HS-5 (cell line): ENCODE measurements at regions not wholly inside any gene's neighbourhood (a gene's known extent, or its start where the extent isn't known, plus 50 kb on each side); places are given as distances from the start of the nearest gene placed in this dataset.
A peak's percentile ranks its signal among the peaks of the same experiment; 100 is the strongest.
"Not testable (repeated sequence)": the region's sequence is repeated elsewhere in the genome, so short reads cannot be mapped to it uniquely, and the experiment has no call there.

Source experiments
- DNase-seq: peaks from one replicate; pipeline ENCODE4 v3.0.0-alpha.2; 2012; ENCODE audit warnings: low read depth

DNA sequence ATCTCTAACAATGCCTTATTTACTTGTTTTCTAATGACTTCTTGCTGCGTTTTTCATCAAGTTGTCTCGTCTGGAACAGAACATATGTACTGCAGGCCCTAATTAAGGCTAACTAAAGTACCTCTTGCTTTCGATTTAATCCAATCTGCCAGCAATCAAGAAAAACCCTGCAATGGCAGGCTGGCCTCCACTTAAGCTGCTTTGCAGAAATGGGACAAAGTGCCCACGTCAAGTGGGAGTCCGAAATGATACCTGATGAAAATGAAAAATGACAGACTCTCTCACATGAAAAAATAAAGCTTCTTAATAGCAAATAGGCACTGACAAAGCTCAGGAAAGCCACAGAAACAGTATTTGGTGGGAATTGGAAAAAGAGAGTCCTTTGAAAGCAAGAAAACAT is 1454.7 kb downstream of the FAM181B start:
- no peak for DNase-seq

DNA sequence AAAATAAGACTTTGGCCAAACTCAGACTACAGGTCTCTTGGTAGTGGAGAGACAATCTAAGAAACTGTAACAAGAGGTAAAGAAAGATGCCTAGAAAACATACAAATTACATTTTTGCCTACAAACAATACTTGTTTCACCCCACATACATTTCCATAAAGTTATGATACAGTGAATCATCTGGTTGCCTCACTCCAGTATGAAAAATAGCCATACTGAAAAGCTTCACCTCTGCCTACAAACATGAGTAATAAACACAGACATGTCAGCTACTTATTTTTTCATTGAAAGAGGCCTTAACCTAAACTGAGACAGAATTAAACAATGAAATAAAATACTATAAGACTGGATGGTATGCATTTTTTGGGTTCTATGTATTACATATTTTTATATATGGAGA is 1463.0 kb downstream of the FAM181B start:
- DNase-seq: no peak

GRCh38 chr11:81267246-81267645 is 1466.4 kb downstream of the FAM181B start:
- no peak for DNase-seq

DNA sequence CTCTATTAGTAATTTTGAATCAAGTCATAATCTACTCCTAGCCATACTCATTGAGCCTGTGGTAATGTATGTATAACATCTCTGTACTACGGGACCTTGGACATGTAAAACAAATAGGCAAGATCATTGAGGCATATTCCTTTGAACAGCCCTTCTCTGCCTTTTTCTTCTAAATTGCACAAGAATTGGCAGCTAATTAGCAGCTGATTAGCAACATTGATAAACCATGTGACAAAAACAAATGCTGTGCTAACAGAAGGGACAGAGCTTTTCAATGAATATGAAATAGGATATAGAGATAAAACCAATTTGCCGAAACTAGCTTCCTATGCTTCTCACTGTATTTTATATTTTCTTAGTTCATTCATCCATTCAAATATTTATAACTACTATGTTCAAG is 1474.2 kb downstream of the FAM181B start:
- no peak for DNase-seq

DNA sequence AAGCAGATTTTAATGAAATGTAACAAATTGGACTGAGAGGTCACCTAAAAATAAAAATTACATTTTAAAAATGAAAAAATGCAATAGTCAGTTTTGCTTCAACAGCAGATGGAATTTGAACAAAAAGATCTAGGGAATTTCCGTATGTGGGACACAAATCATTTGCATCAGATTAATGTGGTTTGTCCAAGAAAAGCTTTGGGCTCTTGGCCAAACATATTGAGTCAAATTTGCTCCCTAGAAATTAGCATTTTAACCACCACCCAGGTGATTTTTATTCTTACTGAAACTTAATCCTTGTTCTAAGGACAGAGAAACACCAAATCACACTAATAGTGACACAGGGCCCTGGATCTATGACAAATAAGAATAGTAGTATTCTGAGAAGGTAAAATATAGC is 1477.8 kb downstream of the FAM181B start:
- no peak for DNase-seq

- no peak for DNase-seq
These were observed 1480.4 kb downstream of the FAM181B start for GRCh38 chr11:81253244-81253643.

DNA sequence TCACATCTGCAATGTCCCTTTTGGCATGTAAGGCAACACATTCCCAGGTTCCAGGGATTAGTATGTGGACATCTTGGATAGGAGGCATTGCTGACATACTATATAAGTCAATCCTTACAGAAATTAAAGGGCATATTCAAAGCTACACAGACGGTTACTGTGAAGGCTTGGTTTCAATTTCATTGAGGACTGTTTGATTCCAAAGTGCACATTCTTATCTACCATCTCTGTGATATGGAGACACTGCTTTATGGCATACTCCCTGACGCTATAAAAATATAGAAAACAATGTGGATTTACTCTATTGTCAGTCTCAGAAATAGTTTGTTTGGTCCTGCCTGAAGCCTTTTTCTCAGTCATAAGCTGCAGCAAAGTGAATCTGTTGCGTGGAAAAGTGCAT is 1486.7 kb downstream of the FAM181B start:
- no peak for DNase-seq

GRCh38 chr11:81245791-81246190 is 1487.9 kb downstream of the FAM181B start:
- DNase-seq: no peak

DNA sequence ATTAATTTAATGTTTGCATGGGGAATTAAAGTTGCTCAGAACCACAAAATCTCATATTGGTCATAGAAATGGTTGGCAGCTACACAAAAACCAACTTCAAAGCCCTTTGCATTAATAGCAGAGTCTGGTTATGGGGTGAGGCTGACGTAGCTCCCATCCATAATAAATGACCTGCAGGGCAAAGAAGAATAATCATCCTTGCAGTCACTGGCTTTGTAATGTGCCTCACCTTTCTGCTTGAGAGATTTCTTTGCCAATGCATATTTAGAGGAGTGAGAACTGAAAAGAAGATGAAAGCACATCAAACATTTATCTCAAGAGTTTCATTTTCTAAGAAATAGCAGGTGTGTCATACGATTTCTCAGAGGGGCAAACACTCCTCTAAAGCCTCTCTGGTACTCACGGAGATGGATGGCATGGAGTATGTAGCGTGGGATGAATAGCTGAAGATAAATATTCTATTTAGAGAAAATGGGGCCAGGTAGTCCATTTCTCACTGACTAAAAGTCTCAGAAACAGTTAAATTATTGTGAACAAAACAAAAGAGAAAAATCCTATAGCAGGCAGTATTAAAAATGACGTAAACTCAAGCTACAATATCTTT is 1491.9 kb downstream of the FAM181B start:
- DNase-seq: no peak

DNA sequence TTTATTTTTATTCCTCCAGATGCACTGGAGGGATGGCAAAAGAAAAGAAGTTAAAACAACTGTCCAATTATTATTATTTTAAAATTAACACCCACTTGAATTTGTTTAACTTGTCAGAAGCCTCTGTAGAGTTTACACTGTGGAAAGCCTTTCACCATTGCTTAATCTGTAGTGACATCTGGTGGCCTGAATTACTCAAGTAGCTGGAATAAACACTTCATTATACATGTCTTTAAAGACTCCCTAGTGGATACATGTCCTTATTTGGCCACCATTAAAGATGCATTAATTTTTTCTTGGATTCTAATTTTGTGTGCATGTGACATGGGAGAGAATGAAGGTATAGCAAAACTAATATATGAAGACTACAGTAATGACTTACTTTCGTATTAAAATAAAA is 1496.5 kb downstream of the FAM181B start:
- peak; percentile 30 for DNase-seq

- DNase-seq: not testable (repeated sequence)
These were observed 1506.3 kb downstream of the FAM181B start for GRCh38 chr11:81227409-81227808.

DNA sequence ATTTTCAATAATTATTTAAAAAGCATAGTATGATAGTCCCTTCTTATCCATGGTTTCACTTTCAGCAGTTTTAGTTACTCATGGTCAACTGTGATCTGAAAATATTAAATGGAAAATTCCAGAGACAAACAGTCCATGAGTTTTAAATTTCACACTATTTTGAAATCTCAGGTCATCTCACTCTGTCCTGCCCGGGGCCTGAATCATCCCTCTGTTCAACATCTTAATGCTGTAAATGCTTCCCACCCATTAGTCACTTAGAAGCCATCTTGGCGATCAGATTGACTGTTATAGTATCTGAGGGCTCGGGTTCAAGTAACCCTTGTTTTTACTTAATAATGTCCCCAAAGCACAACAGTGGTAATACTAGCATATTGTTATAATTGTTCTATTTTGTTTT is 1509.3 kb downstream of the FAM181B start:
- DNase-seq: peak; percentile 25

- no peak for DNase-seq
These were observed 1511.2 kb downstream of the FAM181B start for GRCh38 chr11:81222491-81222890.

DNA sequence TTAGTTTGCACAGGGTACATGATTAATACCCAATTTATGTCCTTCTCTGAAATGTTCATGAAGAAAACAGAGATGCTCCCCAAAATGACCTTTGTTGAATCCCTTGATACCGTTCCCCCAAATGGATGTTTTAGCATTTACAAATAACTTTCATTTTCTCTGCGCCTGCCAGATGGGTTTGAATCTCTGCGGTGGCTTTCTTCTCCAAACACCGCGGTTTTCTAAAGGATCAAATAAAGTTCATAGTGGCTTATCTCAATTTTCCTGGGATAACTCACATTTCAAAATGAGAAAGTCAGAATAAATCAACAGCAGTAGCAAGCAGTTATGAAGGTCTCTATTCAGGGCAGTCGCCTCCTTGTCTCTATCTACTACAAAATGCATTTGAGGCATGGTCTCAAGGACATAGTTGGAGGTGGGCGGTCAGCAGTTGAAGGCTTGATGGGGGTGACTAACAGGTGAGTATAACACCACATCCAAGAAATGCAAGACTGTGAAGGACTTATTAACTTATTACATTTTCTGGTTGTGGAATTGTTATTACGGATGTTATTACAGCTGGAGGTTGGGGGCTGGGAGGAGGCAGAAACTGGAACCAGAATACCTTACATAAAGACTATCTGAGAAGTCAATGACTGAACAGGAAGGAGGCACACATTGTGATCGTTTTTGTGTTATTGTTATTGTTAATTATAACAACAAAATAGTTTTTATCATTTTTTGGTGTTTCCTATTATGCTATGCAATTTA is 1513.3 kb downstream of the FAM181B start:
- DNase-seq: no peak

GRCh38 chr11:81219661-81220060 is 1514.0 kb downstream of the FAM181B start:
- DNase-seq: no peak

GRCh38 chr11:81218440-81218839 is 1515.2 kb downstream of the FAM181B start:
- DNase-seq: no peak

DNA sequence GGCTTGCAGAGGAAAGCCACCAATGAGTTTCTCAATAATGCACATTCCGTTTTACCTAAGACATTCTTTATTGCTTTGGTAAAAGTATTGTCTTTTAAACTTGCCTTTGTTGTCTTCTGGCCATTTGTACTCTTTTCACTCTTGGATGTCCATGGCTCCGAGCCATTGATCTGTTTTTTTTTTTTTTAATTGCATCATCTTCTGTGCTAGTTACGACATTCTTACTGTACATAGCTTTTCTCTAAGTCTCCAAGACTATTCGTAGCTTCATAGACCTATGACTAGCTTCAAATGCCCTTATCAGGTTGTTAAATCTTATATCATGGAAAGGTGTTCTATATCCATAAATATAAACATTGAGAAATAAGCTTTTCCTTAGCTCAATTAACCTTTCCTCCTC is 1522.6 kb downstream of the FAM181B start:
- no peak for DNase-seq

- DNase-seq: no peak
These were observed 1526.1 kb downstream of the FAM181B start for GRCh38 chr11:81207421-81208054.

GRCh38 chr11:81203876-81204275 is 1529.8 kb downstream of the FAM181B start:
- peak; percentile 40 for DNase-seq

DNA sequence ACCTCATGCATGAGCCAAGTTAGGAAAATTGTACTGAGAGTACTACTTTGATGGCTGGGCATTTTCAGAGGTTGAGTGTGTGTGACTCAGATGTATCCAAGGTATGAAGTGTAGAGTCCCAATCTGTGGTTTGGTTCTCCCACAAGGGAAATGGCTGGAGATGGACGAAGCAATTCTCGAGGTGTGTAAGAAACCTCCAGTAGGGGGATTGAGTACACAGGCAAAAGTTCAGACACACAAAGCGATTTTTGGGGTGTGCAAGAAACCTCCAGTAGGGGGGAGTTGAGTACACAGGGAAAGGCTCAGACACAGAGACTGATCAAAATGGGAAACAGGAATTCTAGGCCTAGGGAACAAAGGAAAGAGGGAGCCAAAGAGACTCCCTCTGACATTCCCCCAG is 1536.3 kb downstream of the FAM181B start:
- DNase-seq: no peak

DNA sequence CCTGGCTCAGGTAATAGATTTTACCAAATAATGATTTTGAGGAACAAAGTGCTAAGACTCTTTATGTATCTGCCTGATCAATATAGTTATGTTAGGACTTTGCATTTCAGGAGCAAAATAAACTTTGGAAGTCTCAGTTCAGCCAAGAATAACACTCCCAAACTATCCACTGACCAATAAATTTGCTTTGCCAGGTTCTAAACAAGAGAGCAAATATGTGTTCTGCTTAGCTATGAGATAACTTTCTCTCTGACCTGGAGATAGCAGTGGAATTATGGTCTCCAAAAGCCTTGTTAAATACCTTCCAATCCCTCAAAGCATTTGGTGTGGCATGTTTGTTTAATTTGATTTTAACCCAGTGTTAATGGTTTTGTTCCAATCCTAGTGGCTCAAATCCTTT is 1541.1 kb downstream of the FAM181B start:
- no peak for DNase-seq

DNA sequence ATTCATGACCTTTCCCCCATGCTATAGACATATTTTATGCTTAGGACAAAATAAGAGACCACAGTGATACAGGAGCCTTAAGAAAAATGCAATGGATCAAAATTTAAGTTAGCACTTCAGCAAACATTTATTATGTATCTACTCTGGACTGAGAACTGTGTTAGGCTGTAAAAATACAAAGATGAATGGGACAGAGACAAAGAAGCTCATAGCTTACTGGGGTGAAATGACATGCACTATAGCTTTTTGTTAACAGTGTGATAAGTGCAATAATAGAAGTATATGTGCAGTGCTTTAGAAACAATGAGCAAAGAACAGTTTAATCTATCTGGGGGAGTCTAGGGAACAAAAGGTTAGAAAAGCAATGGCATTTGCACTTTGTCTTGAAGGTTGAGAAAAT is 1543.1 kb downstream of the FAM181B start:
- no peak for DNase-seq

- not testable (repeated sequence) for DNase-seq
These were observed 1546.6 kb downstream of the FAM181B start for GRCh38 chr11:81187033-81187432.
